NCI-H2196 treated with DMSO at 0.1 percent for 48 hours (cell line): ENCODE measurements at regions not wholly inside any gene's neighbourhood (a gene's known extent, or its start where the extent isn't known, plus 50 kb on each side); places are given as distances from the start of the nearest gene placed in this dataset.

Experiments
- DNase-seq: peaks from one replicate; lab custom pipeline; 2025; ENCODE audit not compliant: unreplicated experiment; lab: John Stamatoyannopoulos, UW

DNA sequence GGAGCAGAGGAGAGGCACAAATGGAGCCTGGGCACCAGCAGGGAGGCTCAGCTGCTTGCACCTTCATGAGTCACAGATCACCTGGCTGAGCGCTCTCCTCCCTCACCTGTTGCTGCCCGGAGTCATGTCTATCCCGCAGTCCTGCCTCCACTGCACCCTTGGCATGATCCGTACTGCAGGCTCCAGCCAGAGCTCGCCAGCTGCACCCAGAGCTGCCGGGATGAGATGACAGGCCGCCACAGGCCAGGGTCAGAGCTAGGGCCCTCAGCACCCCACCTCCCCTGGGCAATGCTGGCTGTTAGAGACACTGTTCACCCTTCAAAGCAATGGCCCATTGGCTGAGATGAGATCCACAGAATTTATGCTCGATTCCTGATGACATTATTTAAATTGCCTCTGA is 702.8 kb downstream of the TBC1D22A start:
- DNase-seq = no peak

- DNase-seq = no peak
Measured at GRCh38 chr22:47463220-47463619, 700.8 kb downstream of the TBC1D22A start.

- DNase-seq = no peak
Measured at GRCh38 chr22:47460861-47461260, 698.4 kb downstream of the TBC1D22A start.

GRCh38 chr22:47460176-47460575 is 697.7 kb downstream of the TBC1D22A start:
- DNase-seq = no peak

- DNase-seq = no peak
Measured at GRCh38 chr22:47458348-47458747, 695.9 kb downstream of the TBC1D22A start.

DNA sequence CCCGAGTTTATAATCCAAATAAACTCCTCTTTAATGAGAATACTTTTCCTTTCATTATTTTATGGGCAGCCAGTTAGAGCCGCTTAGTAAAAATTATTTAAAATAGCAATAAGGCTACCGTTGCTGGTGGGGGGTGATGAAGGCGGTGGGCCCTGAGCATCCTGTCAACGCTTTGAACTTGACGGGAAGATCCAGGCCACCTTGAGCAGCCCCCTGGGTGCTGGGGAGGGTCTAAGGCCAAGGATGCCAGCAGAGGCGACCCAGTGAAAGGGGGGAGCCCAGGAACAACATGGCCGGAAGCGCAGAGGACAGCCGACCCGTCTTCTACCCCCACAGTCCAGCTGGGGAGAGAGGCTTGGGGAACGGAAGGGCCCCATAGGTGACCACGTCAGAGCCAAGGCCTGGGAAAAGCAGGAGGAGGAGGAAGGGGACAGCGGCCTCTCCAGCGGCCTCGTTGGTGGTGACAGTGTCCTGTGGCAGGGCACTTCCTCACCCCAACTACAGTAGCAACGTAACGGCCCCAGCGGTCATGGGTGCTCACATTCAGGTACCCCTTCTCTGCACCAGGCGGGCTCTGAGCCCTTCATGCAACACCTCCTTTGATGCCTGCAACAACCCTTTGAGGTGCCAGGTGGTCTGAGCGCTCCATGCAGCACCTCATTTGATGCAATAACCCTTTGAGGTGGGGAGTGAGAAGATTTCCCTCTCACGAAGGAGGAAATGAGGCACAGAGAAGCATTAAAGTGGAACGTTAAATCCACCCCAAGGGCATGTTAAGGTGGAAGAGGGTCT is 695.3 kb downstream of the TBC1D22A start:
- no peak for DNase-seq

GRCh38 chr22:47457021-47457420 is 694.6 kb downstream of the TBC1D22A start:
- DNase-seq = no peak

DNA sequence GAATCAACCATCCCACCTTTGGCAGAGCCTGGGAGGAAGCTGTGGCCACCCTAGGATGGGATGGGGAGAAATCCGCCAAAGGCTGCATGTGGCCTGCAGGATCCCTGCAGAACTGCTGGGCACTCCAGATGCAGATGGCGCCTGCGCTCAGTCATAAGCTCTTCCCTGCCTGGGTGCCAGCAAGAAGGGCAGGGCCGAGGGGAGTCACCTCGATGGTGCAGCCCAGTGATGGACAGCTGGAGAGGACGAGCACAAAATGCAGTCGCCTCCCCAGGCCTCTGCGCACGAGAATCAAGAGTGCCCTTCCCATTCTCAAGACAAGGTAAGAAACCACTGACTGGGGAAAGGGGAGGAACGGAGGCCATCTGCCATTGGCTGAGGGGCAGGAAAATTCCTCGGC is 693.6 kb downstream of the TBC1D22A start:
- DNase-seq = no peak

DNA sequence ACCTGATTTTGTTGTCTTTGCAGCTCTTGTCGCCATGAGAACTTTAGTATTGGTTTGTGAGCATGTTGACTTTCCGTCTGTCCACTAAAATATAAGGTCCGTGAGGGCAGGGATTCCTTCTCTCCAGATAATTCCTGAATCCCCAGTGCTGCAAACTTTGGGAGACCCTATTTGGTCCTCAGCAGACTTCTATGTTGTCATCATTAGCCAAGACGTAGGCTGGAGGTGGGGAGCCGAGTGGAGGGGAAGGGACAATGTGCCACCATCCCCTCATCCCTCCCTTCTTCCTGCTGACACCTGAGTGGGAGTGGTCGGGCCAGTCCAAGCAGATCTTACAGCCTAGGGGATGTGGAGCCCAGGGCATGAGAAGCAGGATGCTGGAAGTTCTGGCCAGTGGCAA is 690.6 kb downstream of the TBC1D22A start:
- no peak for DNase-seq

GRCh38 chr22:47452184-47452583 is 689.7 kb downstream of the TBC1D22A start:
- DNase-seq = no peak

GRCh38 chr22:47450876-47451475 is 688.5 kb downstream of the TBC1D22A start:
- no peak for DNase-seq

- no peak for DNase-seq
Measured at GRCh38 chr22:47449508-47450270, 687.2 kb downstream of the TBC1D22A start.

DNA sequence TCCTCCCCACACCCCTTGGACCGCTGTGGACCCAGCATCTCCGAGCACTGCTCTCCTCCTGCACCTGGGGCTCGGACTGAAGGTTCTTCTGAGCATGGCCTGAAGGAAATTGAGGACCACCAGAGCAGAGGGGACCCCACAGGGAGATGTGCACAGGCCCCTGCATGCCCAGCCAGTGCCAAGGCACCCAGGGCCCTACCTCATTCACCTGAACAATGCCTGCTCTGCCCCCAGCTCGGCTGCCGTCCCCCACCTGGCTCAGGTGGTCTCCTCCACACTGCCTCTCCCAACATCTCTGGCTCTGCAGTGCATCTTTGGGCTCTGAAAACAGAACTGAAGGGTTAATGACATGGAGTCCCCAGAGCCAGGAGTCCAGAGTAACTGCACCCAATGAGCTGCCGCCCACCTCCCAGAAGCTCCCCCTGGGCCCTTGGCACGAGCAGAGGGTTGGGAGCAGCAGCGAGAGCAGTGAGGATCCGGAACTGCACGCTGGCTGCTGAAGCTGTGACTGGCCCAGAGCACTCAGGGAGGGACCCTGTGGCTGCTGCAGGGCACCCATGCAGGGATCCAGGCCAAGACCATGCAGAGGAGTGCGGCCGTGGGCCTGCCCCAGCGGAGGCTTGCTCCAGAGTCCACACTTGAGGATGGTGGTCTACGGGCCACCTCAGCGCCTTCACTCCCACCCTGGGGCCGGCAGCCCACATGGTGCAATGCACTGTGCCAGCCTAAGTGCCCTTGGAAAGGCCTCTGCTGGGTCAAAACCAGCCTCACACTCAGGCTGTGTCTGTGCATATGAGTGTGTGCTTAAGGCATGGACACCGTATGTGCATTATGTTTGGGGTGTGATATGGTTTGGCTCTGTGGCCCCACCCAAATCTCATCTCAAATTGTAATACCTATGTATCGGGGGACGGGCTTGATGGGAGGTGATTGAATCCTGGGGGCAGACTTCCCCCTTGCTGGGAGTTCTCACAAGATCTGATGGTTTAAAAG is 686.1 kb downstream of the TBC1D22A start:
- no peak for DNase-seq

- no peak for DNase-seq
Measured at GRCh38 chr22:47446821-47447810, 684.7 kb downstream of the TBC1D22A start.

GRCh38 chr22:47446331-47446730 is 683.9 kb downstream of the TBC1D22A start:
- no peak for DNase-seq

DNA sequence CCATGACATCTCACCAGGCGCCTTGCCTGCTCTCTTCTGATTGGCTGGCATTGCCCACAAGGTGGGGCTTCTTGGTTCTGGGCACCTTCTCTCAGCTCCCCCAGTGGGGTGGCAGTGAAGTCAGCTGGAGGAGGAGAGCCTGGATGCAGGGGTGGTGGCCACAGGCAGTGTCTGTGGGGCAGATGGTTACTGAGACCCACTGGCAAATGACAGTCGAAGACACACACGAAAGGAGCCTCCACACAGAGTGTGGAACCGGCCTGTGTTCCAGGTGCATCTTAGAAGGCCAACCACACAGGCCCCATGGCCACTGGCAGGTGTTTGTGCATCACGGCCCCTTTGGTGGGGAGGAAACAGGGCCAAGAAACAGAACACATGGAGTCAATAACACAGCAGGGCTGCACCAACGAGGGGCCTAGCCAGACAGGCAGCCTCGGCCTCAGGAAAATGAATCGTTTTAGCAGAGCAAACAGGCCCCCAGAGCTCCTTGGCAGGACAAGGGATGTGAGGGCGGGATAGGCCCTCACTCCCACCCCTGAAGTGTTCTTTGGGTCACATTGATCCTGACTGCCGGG is 683.4 kb downstream of the TBC1D22A start:
- no peak for DNase-seq

DNA sequence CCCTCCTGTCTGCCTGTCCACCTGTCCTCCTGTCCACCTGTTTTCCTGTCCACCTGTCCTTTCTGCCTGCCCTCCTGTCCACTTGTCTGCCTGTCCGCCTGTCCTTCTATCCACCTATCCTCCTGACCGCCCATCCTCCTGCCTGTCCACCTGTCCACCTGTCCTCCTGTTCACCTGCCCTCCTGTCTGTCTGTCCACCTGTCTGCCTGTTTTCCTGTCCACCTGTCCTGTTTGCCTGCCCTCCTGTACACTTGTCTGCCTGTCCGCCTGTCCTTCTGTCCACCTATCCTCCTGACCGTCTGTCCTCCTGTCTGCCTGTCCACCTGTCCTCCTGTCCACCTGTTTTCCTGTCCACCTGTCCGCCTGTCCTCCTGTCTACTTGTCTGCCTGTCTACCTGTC is 682.8 kb downstream of the TBC1D22A start:
- DNase-seq = no peak

- no peak for DNase-seq
Measured at GRCh38 chr22:47444746-47445065, 682.3 kb downstream of the TBC1D22A start.
